Left lung (tissue), 4 donors: ENCODE measurements at regions not wholly inside any gene's neighbourhood (a gene's known extent, or its start where the extent isn't known, plus 50 kb on each side); places are given as distances from the start of the nearest gene placed in this dataset.

Experiments used
- ATAC-seq: fragments of 200-7000 bp; cut with Tn5 transposase; one replicate; pipeline ENCODE4 v1.9.1; 2020; ENCODE audit warnings: moderate library complexity
- DNase-seq, 4 donors: peaks; one replicate each; pipeline ENCODE4 v3.0.0-alpha.2; 2013 to 2020
- H3K27ac ChIP-seq, 2 donors: fragments of 200-600 bp; sonication (generic) in 1 of 2; one replicate each; pipeline versions ENCODE4 v1.5.0 to v1.8.0; 2020 to 2021
- H3K27me3 ChIP-seq, 2 donors: fragments of 200-600 bp; sonication (generic) in 1 of 2; one replicate each; pipeline versions ENCODE4 v1.5.0 to v1.8.0; 2020 to 2021
- H3K36me3 ChIP-seq, 2 donors: fragments of 200-600 bp; sonication (generic) in 1 of 2; one replicate each; pipeline versions ENCODE4 v1.5.0 to v1.8.0; 2020 to 2021
- H3K4me1 ChIP-seq, 2 donors: fragments of 200-600 bp; one replicate each; pipeline ENCODE4 v1.8.0; 2021
- H3K4me3 ChIP-seq, 2 donors: fragments of 200-600 bp; sonication (generic) in 1 of 2; one replicate each; pipeline versions ENCODE4 v1.5.0 to v1.8.0; 2020 to 2021; ENCODE audit warnings: mild to moderate bottlenecking in 1 of 2
- H3K9me3 ChIP-seq, 2 donors: fragments of 200-600 bp; sonication (generic) in 1 of 2; one replicate each; pipeline versions ENCODE4 v1.5.0 to v1.8.0; 2020 to 2021
- CTCF ChIP-seq, 2 donors: fragments of 200-600 bp; sonication (generic) in 1 of 2; IDR thresholded peaks; one replicate each; pipeline versions ENCODE4 v1.5.0 to v1.8.0; 2021; ENCODE audit warnings: antibody characterized with exemption in 2 of 2
- intact Hi-C, 2 donors: fragments of 100-400 bp; cut with DNase I; formaldehyde crosslinking; loops; one replicate each; pipeline versions ENCODE4 v1.11.2 to v1.14.2; 2022
- donor health status: DM: no; HTN: yes; CAD: no.
- donor health status: DM: no; HTN: no; CAD: no.

GRCh38 chr2:241939541-241939940 lies 70.0 kb downstream of the RTP5 start:
- no peaks in the 10 kb centered on the region for H3K36me3 ChIP-seq
- H3K27me3 ChIP-seq: peaks cover 0 to 8% of the 10 kb centered on the region in 2 donors
- no peak overlapping the region for H3K27ac ChIP-seq
- DNase-seq (no peak), ATAC-seq (no peak)
- intact Hi-C loops: no loop called here
- no peaks in the 10 kb centered on the region for H3K4me1 ChIP-seq
- no peaks in the 10 kb centered on the region for H3K9me3 ChIP-seq
- no peak overlapping the region for H3K4me3 ChIP-seq
- no peak for TF ChIP-seq CTCF (IDR thresholded peaks at IDR 0.05)

GRCh38 chr2:241940329-241940728 lies 70.8 kb downstream of the RTP5 start:
- intact Hi-C loops: no loop called here
- no peaks in the 10 kb centered on the region for H3K9me3 ChIP-seq
- H3K4me3 ChIP-seq: no peak overlapping the region
- no peak overlapping the region for H3K27ac ChIP-seq
- peaks cover 0 to 8% of the 10 kb centered on the region in 2 donors for H3K27me3 ChIP-seq
- no peak for DNase-seq
- no peaks in the 10 kb centered on the region for H3K4me1 ChIP-seq
- TF ChIP-seq CTCF (IDR thresholded peaks at IDR 0.05): peak in 1 of 2 donors; percentile 10
- ATAC-seq: no peak
- H3K36me3 ChIP-seq: no peaks in the 10 kb centered on the region

GRCh38 chr2:241941691-241942301 lies 72.3 kb downstream of the RTP5 start:
- Histone ChIP-seq H3K27ac (no peak overlapping the region), H3K4me3 (no peak overlapping the region), H3K27me3 (peaks cover 0 to under 1% of the 10 kb centered on the region in 2 donors), H3K36me3 (no peaks in the 10 kb centered on the region), H3K4me1 (no peaks in the 10 kb centered on the region), H3K9me3 (no peaks in the 10 kb centered on the region)
- ATAC-seq (peak; percentile 42), DNase-seq (peak in 1 of 4 donors; percentile 28)
- TF ChIP-seq CTCF (IDR thresholded peaks at IDR 0.05): no peak
- intact Hi-C loops: no loop called here

GRCh38 chr2:241942416-241943208 lies 73.1 kb downstream of the RTP5 start:
- ATAC-seq (no peak), DNase-seq (no peak)
- intact Hi-C loops: no loop called here
- Histone ChIP-seq H3K27me3 (no peaks in the 10 kb centered on the region), H3K27ac (no peak overlapping the region), H3K4me1 (no peaks in the 10 kb centered on the region), H3K36me3 (no peaks in the 10 kb centered on the region), H3K4me3 (no peak overlapping the region), H3K9me3 (no peaks in the 10 kb centered on the region)
- TF ChIP-seq CTCF (IDR thresholded peaks at IDR 0.05): no peak

- Histone ChIP-seq H3K4me3 (no peak overlapping the region), H3K27me3 (no peaks in the 10 kb centered on the region), H3K4me1 (no peaks in the 10 kb centered on the region), H3K27ac (no peak overlapping the region), H3K36me3 (no peaks in the 10 kb centered on the region), H3K9me3 (no peaks in the 10 kb centered on the region)
- ATAC-seq: no peak
- no peak for TF ChIP-seq CTCF (IDR thresholded peaks at IDR 0.05)
- DNase-seq: no peak
- intact Hi-C loops: no loop called here
These were observed 73.8 kb downstream of the RTP5 start for GRCh38 chr2:241943209-241943850.
